Omental fat pad (tissue), 3 donors: ENCODE measurements at regions not wholly inside any gene's neighbourhood (a gene's known extent, or its start where the extent isn't known, plus 50 kb on each side); places are given as distances from the start of the nearest gene placed in this dataset.
"Not testable (repeated sequence)": the region's sequence is repeated elsewhere in the genome, so short reads cannot be mapped to it uniquely, and the experiment has no call there.

Experiments
- ATAC-seq: fragments of 150-250 bp; one replicate; pipeline ENCODE4 v1.9.1; 2016; ENCODE audit warnings: mild to moderate bottlenecking, moderate library complexity; ENCODE audit not compliant: low FRiP score
- DNase-seq: peaks from one replicate; pipeline ENCODE4 v3.0.0-alpha.2; 2019; ENCODE audit warnings: low spot score
- CTCF ChIP-seq, 3 donors: fragments of 450-650 bp; IDR thresholded peaks; one replicate each; pipeline ENCODE4 v1.5.1; 2016 to 2017; ENCODE audit warnings: antibody characterized with exemption in 3 of 3, mild to moderate bottlenecking in 3 of 3, moderate library complexity in 2 of 3

GRCh38 chr9:74083681-74084433, 413.3 kb upstream of the RORB start:
- no peak for TF ChIP-seq CTCF (IDR thresholded peaks at IDR 0.05)
- ATAC-seq (no peak), DNase-seq (no peak)

- DNase-seq, ATAC-seq: not testable (repeated sequence)
Observed at GRCh38 chr9:74085384-74086037, 411.6 kb upstream of the RORB start.

GRCh38 chr9:74090921-74091320, 406.2 kb upstream of the RORB start:
- DNase-seq, ATAC-seq: not testable (repeated sequence)

- ATAC-seq (no peak), DNase-seq (no peak)
- no peak for TF ChIP-seq CTCF (IDR thresholded peaks at IDR 0.05)
Observed at GRCh38 chr9:74092491-74092834, 404.7 kb upstream of the RORB start.

- not testable (repeated sequence) for ATAC-seq, DNase-seq
Observed at GRCh38 chr9:74094037-74094436, 403.1 kb upstream of the RORB start.

GRCh38 chr9:74094766-74095165, 402.4 kb upstream of the RORB start:
- ATAC-seq (no peak), DNase-seq (no peak)
- no peak for TF ChIP-seq CTCF (IDR thresholded peaks at IDR 0.05)

GRCh38 chr9:74095925-74096324, 401.2 kb upstream of the RORB start:
- TF ChIP-seq CTCF (IDR thresholded peaks at IDR 0.05): no peak
- DNase-seq: no peak
- no peak for ATAC-seq

GRCh38 chr9:74096420-74096819, 400.7 kb upstream of the RORB start:
- DNase-seq (no peak), ATAC-seq (no peak)
- no peak for TF ChIP-seq CTCF (IDR thresholded peaks at IDR 0.05)
